Activated T-helper 1 cell treated with anti-CD3 and anti-CD28 coated beads, Interleukin-12 subunit alpha, Interleukin-12 subunit beta, Interleukin-2, Interleukin-4 antibody, amounts not matched to agents 30 ng/mL and 10 ng/mL and 1 ng/mL, durations not matched to agents 14 hours and 24 hours and 36 hours (primary cell): ENCODE measurements at regions not wholly inside any gene's neighbourhood (a gene's known extent, or its start where the extent isn't known, plus 50 kb on each side); places are given as distances from the start of the nearest gene placed in this dataset.

ENCODE experiments used
- DNase-seq: peaks from one replicate; pipeline ENCODE4 v3.0.0; 2021; ENCODE audit warnings: low spot score
- H3K27ac Mint-ChIP-seq: one replicate; pipeline ENCODE4 v1.8.0; 2021; ENCODE audit warnings: mild to moderate bottlenecking, mixed read lengths
- H3K27me3 Mint-ChIP-seq: one replicate; pipeline ENCODE4 v1.8.0; 2022; ENCODE audit warnings: mild to moderate bottlenecking, moderate library complexity, mixed read lengths; ENCODE audit not compliant: insufficient read depth
- H3K36me3 Mint-ChIP-seq: one replicate; pipeline ENCODE4 v1.8.0; 2021; ENCODE audit warnings: low read depth, mixed read lengths
- H3K4me1 Mint-ChIP-seq: one replicate; pipeline ENCODE4 v1.8.0; 2021; ENCODE audit warnings: low read depth, mixed read lengths
- H3K4me3 Mint-ChIP-seq: one replicate; pipeline ENCODE4 v1.8.0; 2021; ENCODE audit warnings: mild to moderate bottlenecking, moderate library complexity, mixed read lengths
- H3K9me3 Mint-ChIP-seq: one replicate; pipeline ENCODE4 v1.8.0; 2021; ENCODE audit warnings: mixed read lengths
- intact Hi-C: fragments of 100-400 bp; cut with micrococcal nuclease; formaldehyde crosslinking; loops from one replicate; pipeline ENCODE4 v1.15.1; 2024

- no peak overlapping the region for H3K27ac Mint-ChIP-seq
- H3K27me3 Mint-ChIP-seq = peaks cover 3% of the 10 kb centered on the region
- no peak overlapping the region for H3K4me3 Mint-ChIP-seq
- intact Hi-C loops = no loop called here
- H3K9me3 Mint-ChIP-seq = no peaks in the 10 kb centered on the region
- no peaks in the 10 kb centered on the region for H3K4me1 Mint-ChIP-seq
- no peak for DNase-seq
- no peaks in the 10 kb centered on the region for H3K36me3 Mint-ChIP-seq
Observed at GRCh38 chr15:95972812-95973211, 357.7 kb upstream of the NR2F2 start.

DNA sequence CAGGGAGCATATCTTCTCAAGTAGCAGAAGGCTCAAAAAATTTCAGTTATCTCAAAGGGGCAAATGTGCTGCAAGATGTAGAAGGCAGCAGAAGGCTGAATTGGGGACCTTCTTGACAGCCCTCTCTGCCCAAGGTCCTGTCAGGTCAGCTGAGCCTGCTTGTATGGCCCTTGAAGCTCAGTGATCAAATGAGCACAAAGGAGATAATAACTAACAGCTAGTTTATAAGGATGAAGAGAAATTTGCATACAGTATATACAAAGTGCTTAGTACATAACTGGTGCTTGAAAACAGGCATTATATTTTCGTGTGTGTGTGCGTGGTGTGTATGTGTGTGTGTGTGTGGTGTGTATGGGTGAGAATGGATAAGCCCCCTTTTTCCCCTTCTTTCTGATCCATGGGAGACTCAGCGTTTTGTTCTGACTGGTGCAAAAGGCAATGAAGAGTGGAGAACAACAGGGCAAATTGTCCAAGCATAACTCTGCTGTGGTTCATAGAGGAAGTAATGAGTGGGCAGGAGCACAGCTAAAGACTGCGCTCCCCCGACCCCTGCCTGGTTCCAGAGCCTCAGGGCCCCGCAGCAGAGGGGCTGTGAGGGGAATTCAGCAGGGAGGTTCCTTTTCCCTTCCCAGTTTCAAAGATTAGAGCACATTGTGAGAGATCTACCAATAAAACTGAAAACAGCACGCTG, 356.8 kb upstream of the NR2F2 start:
- H3K27me3 Mint-ChIP-seq = peaks cover 3% of the 10 kb centered on the region
- intact Hi-C loops = no loop called here
- H3K4me1 Mint-ChIP-seq = no peaks in the 10 kb centered on the region
- H3K9me3 Mint-ChIP-seq = no peaks in the 10 kb centered on the region
- no peaks in the 10 kb centered on the region for H3K36me3 Mint-ChIP-seq
- DNase-seq = no peak
- no peak overlapping the region for H3K27ac Mint-ChIP-seq
- no peak overlapping the region for H3K4me3 Mint-ChIP-seq

- H3K27ac Mint-ChIP-seq = no peak overlapping the region
- no peak overlapping the region for H3K4me3 Mint-ChIP-seq
- H3K4me1 Mint-ChIP-seq = no peaks in the 10 kb centered on the region
- peaks cover 3% of the 10 kb centered on the region for H3K27me3 Mint-ChIP-seq
- H3K9me3 Mint-ChIP-seq = no peaks in the 10 kb centered on the region
- DNase-seq = no peak
- H3K36me3 Mint-ChIP-seq = no peaks in the 10 kb centered on the region
- intact Hi-C loops = no loop called here
Observed at GRCh38 chr15:95975212-95975611, 355.3 kb upstream of the NR2F2 start.

- intact Hi-C loops = no loop called here
- H3K27ac Mint-ChIP-seq = no peak overlapping the region
Observed at GRCh38 chr15:95979286-95979685, 351.2 kb upstream of the NR2F2 start.

GRCh38 chr15:95981209-95981608, 349.3 kb upstream of the NR2F2 start:
- Mint-ChIP-seq H3K9me3 (no peaks in the 10 kb centered on the region), H3K27ac (no peak overlapping the region), H3K4me3 (no peak overlapping the region), H3K36me3 (no peaks in the 10 kb centered on the region), H3K27me3 (peaks cover 2% of the 10 kb centered on the region), H3K4me1 (no peaks in the 10 kb centered on the region)
- intact Hi-C loops = no loop called here
- no peak for DNase-seq

More at GRCh38 chr15:95979286-95979685, 351.2 kb upstream of the NR2F2 start:
- H3K27me3 Mint-ChIP-seq = peaks cover 2% of the 10 kb centered on the region
- no peaks in the 10 kb centered on the region for H3K9me3 Mint-ChIP-seq
- no peak overlapping the region for H3K4me3 Mint-ChIP-seq
- no peak for DNase-seq
- H3K36me3 Mint-ChIP-seq = no peaks in the 10 kb centered on the region
- H3K4me1 Mint-ChIP-seq = no peaks in the 10 kb centered on the region

- Mint-ChIP-seq H3K27me3 (peaks cover 16% of the 10 kb centered on the region), H3K36me3 (no peaks in the 10 kb centered on the region), H3K9me3 (peaks cover 3% of the 10 kb centered on the region), H3K4me1 (no peaks in the 10 kb centered on the region), H3K4me3 (no peak overlapping the region), H3K27ac (no peak overlapping the region)
- intact Hi-C loops = no loop called here
- DNase-seq = no peak
Observed at GRCh38 chr15:95987299-95987698, 343.2 kb upstream of the NR2F2 start.

DNA sequence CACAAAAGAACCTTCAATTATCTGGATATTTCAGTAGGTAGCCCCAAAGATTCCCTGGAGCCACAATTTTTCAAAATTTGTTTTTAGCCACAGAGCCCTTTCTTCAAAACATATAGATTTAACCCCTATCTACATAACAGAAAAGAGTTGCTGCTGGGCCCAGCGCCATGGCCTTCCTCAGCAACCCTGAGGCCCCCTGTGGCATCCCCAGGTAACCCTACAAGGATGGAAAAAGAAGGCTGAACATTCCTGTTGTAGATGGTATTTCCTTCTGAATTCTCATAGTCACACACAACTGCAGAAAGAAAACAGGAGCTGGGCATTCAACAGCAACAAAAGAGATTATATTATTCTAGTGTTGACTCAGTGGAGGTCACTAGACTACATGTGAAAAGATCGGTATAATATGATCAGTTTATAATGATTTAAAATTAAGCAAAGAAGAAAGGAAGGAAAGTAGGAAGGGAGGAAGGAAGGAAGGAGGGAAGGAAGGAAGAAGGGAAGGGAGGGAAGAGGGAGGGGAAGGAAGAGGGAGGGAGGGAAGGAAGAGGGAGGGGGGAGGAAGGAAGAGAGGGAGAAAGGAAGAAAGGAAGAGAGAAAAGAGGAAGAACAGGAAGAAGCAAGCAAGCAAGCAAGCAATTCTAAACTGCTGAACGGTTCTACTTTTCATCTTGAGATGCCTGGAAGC, 342.5 kb upstream of the NR2F2 start:
- peaks cover 16% of the 10 kb centered on the region for H3K27me3 Mint-ChIP-seq
- no peak overlapping the region for H3K27ac Mint-ChIP-seq
- no peak for DNase-seq
- intact Hi-C loops = no loop called here
- H3K9me3 Mint-ChIP-seq = peaks cover 3% of the 10 kb centered on the region
- no peaks in the 10 kb centered on the region for H3K4me1 Mint-ChIP-seq
- H3K4me3 Mint-ChIP-seq = no peak overlapping the region
- H3K36me3 Mint-ChIP-seq = no peaks in the 10 kb centered on the region

- H3K36me3 Mint-ChIP-seq = no peaks in the 10 kb centered on the region
- no peak overlapping the region for H3K27ac Mint-ChIP-seq
- DNase-seq = no peak
- H3K9me3 Mint-ChIP-seq = peaks cover 3% of the 10 kb centered on the region
- no peak overlapping the region for H3K4me3 Mint-ChIP-seq
- intact Hi-C loops = no loop called here
- H3K4me1 Mint-ChIP-seq = no peaks in the 10 kb centered on the region
- peaks cover 16% of the 10 kb centered on the region for H3K27me3 Mint-ChIP-seq
Observed at GRCh38 chr15:95988574-95988887, 342.0 kb upstream of the NR2F2 start.

GRCh38 chr15:95989392-95989791, 341.1 kb upstream of the NR2F2 start:
- Mint-ChIP-seq H3K27ac (no peak overlapping the region), H3K4me1 (no peaks in the 10 kb centered on the region), H3K4me3 (no peak overlapping the region), H3K36me3 (no peaks in the 10 kb centered on the region), H3K9me3 (peaks cover 3% of the 10 kb centered on the region), H3K27me3 (peaks cover 15% of the 10 kb centered on the region)
- intact Hi-C loops = no loop called here
- no peak for DNase-seq

DNA sequence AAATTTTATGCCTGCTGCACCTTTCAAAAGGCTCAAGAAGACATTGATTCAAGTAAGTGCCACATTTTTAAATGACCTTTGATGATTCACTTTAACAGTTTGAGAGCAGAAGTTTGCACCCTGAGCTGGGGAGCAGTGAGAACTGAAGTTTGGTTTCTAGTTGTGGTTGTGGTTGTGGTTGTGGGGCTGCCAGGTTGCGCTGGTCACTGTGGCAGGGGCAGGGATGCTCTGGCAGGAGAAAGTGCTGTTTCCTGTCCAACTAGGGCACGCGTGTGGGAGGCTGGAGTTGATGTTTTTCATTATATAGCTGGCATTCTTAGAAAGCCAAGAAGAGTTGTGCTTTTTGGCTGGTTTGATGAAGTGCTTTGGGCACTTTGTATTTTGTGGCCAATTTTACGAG, 339.7 kb upstream of the NR2F2 start:
- intact Hi-C loops = loop anchor here (10.0 kb wide), 1 partner anchor 706 kb away; no protein-coding TSS in a partner anchor
- no peak for DNase-seq
- H3K9me3 Mint-ChIP-seq = peaks cover 3% of the 10 kb centered on the region
- peaks cover 9% of the 10 kb centered on the region for H3K4me1 Mint-ChIP-seq
- H3K27ac Mint-ChIP-seq = no peak overlapping the region
- H3K27me3 Mint-ChIP-seq = peaks cover 27% of the 10 kb centered on the region
- no peaks in the 10 kb centered on the region for H3K36me3 Mint-ChIP-seq
- H3K4me3 Mint-ChIP-seq = no peak overlapping the region

DNA sequence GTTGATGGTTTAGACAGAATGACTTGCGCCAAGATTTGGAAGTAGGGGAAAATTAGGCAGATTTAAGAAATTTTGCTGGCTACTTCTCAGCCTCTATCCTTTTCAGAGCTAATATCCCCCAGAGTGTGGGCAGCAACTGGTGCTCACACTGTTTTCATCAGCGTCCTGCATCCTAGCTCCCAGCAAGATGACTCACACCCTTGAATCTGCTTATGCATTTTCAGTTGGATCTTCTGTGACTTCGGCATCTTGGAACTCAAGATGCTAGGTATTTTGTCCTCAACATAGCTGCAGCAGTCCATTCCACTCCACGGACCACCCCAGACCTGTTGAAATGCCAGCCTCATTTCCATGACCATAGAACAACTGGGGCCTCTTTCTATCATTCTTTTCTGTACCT, 336.1 kb upstream of the NR2F2 start:
- Mint-ChIP-seq H3K4me1 (peaks cover 25% of the 10 kb centered on the region), H3K36me3 (peaks cover 2% of the 10 kb centered on the region), H3K4me3 (no peak overlapping the region), H3K9me3 (no peaks in the 10 kb centered on the region), H3K27me3 (peaks cover 26% of the 10 kb centered on the region), H3K27ac (no peak overlapping the region)
- intact Hi-C loops = loop anchor here (10.0 kb wide), 1 partner anchor 710 kb away; no protein-coding TSS in a partner anchor
- DNase-seq = no peak

DNA sequence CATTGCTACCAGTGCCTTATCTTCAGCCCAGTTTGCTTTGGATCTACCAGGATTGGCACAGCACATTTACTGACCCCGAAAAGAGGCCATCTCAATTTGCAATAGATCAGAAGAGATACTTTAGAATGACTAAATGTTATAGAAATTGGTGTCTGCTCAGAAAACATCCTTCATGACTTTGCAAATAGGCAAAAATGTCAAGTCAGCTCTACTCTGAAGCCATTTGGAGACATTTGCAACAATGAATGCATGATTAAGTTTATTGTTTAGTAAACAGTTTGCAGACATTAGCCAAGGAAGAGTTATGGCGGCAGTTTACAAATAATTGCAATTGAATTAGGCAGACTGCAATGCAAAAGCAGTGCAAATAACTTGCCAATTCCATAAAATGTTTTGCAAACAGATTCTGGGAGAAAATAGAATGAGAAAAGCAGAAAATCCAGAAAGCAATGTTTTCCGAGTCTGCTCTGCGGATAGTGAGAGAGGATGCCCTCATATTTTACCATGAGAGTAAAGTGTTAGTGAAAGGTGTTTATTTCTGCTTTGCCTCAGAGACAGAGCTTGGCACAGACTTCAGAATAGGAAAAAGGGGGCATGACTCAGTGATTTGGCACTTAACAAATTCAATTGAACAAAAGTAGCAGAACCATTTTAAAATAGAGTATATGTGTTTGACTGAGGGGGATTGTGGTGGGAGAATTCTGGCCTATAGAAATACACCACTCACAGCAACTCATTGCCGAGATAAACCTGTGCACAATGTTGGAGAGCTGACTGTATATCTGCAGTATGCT, 334.9 kb upstream of the NR2F2 start:
- Mint-ChIP-seq H3K9me3 (no peaks in the 10 kb centered on the region), H3K4me3 (no peak overlapping the region), H3K36me3 (peaks cover 2% of the 10 kb centered on the region), H3K27me3 (peaks cover 28% of the 10 kb centered on the region), H3K27ac (no peak overlapping the region), H3K4me1 (peaks cover 25% of the 10 kb centered on the region)
- intact Hi-C loops = loop anchor here (5.0 to 10.0 kb wide), 2 partner anchors 42 to 711 kb away; no protein-coding TSS in a partner anchor
- no peak for DNase-seq

DNA sequence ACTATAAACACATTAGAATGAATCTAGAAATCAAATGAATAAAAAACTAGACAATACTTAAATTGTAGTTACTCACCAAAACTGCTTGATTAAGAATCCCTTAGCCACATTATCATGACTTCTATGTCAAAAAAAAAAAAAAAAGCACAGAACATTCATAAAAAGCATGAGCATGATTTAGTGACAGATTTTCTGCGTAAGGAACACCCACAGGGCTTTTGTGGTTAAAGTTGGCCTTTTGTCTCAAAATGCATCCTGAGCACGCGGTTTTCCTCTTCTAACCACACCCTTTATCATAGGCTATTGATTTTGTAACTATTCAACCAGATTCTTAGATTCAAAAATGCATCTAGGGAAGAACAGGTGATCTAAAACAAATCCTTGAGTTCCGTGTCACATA, 334.0 kb upstream of the NR2F2 start:
- Mint-ChIP-seq H3K4me1 (peaks cover 25% of the 10 kb centered on the region), H3K4me3 (no peak overlapping the region), H3K9me3 (no peaks in the 10 kb centered on the region), H3K27me3 (peaks cover 27% of the 10 kb centered on the region), H3K36me3 (peaks cover 2% of the 10 kb centered on the region), H3K27ac (no peak overlapping the region)
- intact Hi-C loops = loop anchor here (5.0 to 10.0 kb wide), 2 partner anchors 41 to 712 kb away; no protein-coding TSS in a partner anchor
- peak; percentile 20 for DNase-seq
